SK-N-DZ (cell line): ENCODE measurements at regions not wholly inside any gene's neighbourhood (a gene's known extent, or its start where the extent isn't known, plus 50 kb on each side); places are given as distances from the start of the nearest gene placed in this dataset.

ENCODE experiments used
- DNase-seq: peaks from one replicate; pipeline ENCODE4 v3.0.0-alpha.2; 2015; ENCODE audit warnings: low spot score

DNA sequence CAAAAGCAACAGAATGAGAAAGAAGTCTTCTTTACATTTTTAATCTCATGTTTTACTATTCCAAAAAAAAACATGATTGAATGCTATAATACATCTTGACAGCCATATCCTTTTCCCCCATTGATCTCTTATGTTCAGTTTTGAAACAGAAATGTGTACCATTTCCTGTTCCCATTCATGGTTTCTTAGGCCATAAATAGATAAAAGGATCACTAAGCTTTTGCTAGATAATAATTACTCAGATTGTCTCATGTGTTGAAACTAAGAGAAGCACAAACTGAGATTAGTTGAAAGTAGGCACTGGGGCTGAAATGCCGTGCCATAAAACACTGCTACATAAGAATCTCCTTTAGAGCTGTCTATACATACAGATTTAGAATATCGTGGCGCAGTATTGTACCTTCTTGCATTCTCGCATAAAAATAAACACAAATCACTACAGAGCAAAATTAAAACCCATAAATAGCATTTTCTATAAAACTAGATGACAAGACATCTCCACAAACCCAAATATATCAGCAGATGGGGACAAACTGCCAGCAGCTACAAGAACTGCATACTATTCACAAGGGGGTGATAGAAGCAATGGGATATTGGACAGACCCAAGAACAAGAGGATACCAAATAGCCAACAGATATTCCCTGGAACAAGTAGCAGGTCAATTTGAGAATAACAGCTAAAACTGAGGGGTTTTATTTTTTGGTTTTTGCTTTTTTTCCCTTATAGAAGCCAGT is 405.3 kb upstream of the PRMT6 start:
- no peak for DNase-seq

DNA sequence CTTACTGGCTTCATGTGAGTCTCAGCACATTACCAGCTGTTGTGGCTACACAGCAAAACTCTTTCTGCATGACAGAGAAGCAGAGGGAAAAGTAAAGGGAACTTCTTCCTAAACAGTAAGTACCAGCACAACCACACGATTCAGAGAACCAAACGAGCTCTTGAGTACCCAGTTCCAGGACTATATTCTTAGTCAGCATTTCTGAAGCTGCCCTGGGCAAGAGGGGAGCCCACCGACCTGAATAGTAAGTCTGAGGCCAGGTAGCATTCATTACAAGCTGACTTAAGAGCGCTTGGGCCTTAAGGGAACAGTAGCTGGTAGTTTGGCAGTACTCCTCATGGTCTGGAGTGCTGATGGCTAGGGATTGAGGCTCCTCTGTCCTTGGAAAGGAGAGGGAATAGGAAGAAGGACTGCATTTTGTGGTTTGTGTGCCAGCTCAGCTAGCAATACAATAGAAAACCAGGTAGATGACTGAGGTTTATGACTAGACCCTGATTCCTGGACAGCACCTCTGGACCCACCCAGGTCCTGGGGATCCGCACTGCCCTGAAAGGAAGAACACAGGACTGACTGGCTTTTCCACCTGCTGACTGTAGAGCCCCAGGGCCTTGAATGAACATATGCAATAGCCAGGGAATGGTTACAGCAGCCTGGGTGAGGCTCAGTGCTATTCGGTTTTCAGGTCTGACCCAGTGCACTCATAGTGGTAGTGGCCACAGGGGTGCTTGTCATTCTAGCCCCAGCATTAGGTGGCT is 396.8 kb upstream of the PRMT6 start:
- no peak for DNase-seq

DNA sequence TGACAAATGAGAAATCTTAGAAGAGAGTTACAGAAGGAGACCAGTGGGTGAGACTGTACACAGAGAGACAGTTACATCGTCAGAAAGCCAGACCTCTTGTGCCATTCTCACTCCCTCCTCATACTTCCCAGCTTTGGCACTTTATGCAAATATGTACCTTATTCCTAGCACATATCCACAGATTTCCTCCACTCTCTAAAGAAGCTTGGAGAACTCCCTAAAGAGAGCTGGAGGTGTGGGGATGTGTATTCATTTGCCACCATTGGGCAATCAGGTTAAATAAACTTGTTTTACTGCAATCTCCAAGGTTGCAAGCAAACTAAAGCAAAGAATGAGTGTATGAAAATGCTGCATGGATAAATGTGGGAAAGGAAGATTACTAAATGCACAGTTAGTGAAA is 380.9 kb upstream of the PRMT6 start:
- no peak for DNase-seq

DNA sequence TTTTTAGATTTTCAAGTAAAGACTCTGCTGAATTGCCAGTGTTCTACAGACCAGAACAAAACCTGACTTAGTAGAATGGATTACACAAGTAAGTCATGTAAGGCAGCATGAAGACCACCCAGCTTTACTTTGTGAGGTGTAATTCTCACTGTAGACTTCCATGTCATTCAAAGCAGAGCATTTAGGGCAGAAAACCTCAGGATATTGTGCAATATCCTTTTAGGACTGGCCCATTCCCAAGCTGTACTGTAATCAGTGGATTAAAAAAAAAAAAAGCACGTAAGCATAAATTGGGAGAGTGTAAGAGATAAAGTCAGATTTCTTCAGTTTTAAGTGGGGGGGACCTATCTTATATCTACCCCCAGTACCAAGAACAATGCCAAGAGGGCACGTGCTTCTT is 380.5 kb upstream of the PRMT6 start:
- no peak for DNase-seq

DNA sequence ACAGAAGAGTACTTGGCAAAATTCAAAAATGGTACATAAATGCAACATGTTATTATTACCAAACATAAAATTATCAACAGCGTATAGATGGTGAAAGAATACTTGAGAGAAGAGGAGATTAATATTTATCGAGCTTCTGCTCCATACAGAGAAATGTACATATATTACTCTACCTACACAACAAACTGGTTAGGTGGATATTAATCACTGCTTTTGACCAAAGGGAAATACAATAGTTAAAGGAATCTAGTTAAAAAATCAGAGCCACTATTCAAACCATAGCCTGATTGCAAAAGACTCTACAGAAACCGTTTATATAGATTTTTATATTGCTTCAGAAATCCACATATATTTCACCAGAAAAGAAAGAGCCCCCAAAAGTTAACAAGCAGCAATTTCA is 379.3 kb upstream of the PRMT6 start:
- DNase-seq: no peak

DNA sequence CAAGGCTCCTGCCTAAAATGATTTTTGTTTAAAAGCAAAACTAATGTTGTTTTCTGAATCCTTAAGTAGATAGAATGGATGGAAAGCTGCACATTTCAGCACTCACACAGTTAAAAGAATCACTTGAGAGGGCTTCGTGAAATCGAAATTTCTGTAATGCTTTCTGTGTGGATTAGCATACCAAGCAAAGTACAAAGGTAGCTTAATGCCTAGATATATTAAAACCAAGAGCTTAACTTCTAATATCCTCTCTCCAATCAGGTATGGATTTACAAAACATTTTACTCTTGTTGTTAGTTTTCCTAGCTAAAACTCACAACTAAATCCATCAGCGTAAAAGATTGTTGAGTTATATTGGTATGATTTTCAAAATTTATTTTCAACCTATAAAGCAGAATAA is 378.8 kb upstream of the PRMT6 start:
- DNase-seq: no peak

DNA sequence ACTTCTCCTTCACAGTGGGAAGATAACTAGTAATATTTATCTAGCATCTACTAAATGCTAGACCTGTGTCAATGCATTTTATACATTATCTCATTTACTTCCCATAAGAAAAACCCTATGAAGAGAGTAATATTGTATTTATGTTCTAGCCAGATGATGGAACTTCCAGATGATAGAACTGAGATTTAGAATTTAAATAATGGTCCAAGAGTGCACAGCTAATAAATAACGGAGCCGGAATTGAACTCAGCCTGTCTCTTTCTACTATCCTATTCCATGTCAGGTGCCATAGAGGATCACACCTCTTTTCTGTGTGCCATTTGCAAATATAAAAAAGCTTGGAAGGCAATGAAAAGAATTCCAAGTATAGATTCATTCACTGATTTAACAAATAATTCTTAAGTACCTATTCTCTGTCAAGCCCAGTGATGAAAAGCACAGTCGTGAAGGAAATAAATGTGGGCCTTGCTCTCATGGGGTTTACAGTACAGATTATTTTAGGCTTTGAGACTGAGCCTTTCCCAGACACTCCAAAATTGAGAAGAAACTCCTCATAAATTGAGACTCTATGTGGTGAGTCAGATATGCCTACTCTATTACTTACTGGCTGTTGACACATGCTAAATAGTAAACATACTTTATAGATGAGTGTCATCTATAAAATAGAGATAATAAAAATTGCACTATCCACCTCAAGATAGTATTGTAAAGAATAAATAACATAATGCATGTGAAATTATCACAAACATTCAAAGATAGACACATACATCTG is 378.0 kb upstream of the PRMT6 start:
- DNase-seq: no peak

DNA sequence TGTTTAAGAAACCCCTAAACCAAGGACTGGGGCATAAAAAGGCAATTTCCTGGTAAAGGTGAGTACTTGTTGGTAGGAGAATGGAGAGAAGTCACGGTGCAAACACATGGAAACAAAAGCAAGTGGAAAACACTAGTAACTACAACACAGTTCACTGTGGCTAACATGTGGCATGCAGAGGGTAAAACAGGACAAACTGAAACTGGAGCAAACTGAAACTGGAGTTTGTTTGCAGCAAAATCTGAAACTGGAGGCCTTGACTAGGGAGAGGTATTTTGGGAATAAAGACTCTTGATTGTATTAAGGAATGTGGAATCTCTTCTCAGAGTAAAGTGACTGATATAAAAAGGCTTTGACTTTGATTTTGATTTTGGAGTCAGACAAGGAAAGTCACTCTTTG is 376.3 kb upstream of the PRMT6 start:
- DNase-seq: no peak

DNA sequence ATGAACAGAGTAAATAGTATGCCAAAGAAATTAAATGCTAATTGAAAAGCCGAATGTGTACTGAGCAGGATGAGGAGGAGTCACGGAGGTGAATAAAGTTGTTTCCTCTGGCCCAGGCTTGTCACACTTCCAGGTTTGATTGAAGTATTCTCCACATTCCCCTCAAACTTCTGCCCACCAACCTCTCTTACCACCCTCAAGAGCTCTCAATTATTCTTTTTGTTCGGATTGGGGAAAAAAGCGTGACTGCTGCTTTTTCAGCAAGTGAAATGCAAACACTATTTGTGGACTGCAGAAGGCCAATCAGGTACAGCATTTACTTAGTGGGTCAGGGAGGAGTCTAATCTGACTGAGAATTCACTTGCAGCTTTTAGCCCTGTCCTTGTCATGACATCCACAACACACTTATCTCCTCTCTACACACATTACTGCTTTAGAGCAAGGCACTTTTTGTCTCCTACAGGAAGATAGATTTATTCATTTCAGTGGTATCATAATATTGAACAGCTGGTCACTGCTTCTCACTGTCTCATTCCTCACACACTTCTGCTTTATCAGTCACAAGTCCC is 375.6 kb upstream of the PRMT6 start:
- no peak for DNase-seq

DNA sequence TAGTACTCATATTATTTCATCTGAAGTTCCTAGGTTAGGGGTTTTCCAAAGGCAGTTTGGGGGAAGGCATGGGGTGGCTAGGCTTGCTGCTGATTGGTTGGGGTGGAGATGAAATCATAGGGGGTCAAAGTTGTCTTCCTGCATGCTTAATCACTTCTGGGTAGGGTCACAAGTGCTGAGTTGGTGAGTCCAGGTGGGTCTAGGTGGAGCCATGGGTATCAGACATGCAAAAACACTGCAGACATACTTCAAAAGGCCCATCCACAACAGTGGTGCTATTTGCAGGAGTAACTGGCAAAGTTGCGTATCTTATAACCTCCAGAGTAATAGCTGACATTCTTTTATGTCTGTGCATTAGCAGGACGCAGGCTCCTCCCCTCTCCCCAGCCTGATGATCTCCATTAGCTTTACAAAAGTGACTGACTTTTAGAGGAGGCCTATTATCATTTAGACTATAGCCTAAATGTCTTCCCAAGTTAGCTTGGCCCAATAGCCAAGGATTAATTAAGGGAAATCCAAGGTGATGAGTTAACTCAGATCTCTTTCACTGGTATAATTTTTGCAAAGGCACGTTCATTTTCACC is 374.4 kb upstream of the PRMT6 start:
- no peak for DNase-seq

DNA sequence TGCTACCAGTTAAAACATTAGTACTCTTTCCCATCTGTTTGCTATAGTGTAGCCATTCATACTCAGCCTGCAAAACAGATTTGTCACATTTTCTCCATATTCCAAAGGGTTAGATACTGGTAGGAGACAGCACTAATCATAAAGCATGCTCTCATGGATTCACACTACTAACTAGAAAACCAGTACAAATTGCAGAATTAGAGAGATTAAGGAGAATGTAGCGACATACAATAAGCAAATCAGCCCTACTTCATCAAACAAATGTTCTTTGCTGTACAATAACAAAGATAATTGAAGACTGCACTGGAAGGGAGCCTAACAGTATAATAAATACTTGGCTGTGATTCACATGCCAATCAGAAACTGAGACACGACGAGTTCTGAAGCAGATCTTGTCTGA is 368.0 kb upstream of the PRMT6 start:
- no peak for DNase-seq

DNA sequence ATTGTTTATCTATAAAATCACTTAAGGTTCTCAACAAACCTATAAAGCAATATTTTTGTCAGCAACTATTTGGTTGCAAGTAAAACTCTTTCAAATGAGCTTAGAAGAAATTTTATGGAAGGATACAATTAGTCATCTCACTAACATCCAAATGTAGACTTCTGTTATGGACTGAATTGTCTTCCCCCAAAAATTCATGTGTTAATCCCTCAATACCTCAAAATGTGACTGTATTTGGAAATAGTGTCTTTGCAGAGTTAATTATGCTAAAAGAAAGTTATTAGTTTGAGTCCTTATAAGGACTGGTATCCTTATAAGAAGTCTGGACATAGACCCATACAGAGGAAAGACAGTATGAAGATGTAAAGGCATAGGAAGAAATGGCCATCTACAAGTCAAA is 357.8 kb upstream of the PRMT6 start:
- DNase-seq: no peak

DNA sequence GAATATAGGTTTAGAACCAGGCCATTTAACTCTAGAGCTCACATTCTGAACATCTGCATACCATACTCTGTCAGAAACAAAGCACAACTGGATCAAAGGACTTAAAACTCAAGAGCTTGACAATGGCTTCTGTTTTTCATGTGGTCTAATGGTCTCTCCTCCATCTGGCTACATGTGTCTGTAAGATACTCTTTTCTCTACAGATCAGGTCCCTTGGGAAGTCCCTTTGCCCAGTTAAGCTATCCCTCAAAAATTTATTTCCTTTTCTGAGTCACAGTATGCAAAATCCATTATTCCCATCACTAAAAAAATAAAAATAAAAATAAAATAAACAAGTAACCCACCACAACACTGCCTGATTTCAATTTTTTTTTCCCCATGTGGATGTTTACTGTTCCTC is 357.0 kb upstream of the PRMT6 start:
- no peak for DNase-seq

DNA sequence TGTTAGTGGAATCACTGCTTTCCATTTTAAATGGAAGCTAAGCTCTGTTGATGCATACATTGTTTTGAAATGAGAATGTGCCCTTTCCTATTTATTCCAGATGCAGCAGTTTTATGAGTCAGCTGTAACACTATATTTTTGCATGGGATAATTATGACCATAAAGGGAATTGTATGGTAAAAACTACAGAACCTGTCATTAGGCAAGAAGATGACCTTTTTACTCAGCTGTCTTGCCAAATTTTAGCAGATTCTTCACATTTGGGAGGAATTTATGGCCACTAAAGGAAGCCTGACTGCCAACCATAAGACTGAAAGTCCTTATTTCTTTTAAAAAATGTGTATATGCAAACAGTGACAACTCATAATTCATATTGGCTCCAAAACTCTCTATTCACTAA is 356.3 kb upstream of the PRMT6 start:
- DNase-seq: no peak

DNA sequence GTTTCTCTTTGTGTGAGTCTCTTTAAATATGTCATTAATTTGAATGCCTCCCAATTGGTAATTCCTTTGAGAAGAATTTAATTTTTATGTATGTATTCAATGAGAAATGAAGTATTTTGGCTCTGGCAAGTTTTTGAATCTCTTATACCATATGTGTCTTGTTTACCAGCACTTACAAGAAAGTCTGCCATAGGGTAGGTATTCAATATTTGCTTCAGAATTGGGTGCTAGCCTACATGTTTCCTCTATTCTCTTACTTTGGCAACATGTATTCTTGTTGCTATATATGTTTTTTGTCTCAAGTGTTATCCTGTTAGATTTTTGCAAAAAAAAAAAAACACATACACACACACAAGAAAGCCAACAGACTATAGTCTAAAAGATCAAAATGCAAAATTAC is 350.5 kb upstream of the PRMT6 start:
- DNase-seq: no peak

DNA sequence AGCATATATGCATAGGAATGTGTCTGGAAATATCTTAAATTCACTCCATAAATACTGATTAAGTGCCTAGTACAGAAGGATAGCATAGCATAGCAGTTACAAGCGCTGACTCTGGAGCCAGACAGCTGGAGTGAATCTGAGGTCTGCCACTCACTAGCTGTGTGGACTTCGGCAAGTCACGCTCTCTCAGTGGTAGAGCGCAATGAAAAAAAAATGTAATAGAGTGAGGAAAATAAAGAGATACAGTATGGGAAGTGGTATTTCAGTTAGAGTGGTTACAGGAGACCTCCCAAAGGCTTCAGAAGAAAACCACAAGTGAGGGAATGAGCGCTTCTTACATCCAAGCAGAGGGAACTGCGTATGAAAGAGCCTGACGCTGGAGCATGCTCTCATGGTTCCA is 338.9 kb upstream of the PRMT6 start:
- peak; percentile 9 for DNase-seq

DNA sequence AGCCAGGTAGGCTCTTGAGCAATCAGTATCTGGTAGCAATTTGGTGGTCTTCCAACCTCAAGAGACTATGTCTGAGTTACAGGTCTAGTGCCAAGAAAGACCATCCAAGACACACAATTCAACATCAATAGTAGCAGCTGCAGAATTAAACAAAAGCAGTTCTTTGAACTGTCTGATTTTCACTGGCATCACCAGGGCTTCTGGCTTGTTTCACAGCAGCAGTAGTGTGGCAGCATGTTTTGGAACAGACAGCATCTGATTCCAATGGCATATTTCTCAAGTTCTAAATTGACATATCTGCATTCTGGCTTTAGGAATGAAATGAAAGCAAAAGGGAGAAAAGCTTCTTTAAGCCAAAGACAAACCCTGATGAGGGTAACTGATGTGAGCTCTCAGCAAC is 334.7 kb upstream of the PRMT6 start:
- DNase-seq: peak; percentile 3

DNA sequence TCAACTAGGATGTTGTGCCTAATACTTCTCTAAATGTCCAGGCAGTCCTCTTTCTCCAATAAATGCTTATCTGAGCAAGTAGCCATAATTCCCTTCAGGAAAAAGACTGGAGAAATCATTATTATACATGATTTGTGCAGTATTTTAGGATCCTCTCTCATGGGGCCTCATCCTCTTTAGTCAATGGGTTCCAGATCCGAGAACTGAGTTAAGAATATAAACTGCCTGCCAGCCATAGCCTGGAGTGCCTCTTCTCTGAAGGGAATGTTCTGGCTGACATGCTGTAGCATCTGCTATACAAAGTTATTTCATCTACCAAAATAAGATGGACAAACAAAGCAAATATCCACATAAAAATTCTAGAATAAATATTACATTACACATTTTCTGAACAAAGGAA is 334.0 kb upstream of the PRMT6 start:
- DNase-seq: no peak

DNA sequence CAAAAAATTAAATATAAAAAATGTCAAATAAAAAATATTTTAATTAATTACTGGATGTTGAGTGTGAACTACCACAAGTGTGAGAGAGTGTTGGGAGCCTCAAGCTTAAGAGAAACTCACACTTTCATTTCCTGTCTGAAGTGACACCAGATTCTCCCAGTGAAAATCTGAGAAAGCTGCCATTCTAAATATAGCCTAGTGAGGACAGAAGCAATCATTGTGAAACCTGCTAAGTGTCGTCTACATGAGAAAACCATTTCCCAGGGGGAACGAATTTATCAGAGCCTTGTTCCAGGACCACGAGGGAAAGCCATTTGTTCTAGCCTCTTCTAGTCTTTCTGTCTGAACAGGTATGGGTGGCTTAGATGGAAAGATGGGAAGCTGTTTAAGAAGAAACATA is 329.3 kb upstream of the PRMT6 start:
- no peak for DNase-seq

DNA sequence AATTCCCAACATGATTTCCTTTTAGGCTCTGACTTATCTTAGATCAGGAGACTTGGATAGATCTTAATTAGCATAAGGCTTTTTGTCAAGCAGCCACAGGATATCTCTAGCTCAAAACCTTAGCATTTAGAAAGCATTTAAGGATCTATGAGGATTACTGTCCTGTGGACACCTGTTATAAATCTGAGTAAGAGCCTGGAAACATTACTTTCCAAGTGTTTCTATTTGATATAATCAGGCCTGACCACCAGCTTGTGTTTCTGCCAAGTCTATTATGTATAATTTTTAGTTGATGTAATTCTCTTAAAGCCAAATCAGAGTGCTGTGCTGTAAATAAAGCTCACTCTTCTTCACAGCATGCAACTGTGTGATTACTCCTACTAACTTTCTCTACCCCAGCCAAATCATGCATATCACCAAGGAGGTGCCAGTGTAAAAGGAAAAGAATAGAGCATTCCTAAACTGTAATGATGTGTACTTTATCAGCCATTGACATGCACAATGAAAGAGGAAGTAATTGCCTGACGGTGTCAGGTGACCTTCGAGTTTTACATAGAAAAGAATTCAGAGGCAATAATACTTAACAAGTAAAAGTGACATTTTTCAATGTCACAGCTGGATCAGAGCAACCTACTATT is 309.9 kb upstream of the PRMT6 start:
- DNase-seq: peak; percentile 51

DNA sequence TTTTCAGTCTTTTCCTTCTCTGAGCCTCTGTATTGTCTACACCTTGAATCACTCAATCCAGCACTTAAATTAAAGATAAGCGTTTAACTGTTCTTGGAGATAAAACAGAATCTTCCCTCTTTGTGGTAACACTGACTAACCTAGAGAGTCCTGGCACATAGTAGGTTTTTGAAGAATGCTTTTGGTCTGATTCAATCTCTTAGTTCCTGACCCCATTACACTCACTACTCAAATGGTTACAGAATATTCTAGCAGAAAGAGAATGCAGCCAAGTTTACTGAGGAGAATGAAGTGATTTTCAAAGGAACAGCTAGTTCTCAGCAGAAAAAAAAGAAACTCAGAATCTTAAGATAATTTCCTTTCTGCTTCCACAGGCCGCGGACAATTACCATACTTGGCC is 309.2 kb upstream of the PRMT6 start:
- no peak for DNase-seq

DNA sequence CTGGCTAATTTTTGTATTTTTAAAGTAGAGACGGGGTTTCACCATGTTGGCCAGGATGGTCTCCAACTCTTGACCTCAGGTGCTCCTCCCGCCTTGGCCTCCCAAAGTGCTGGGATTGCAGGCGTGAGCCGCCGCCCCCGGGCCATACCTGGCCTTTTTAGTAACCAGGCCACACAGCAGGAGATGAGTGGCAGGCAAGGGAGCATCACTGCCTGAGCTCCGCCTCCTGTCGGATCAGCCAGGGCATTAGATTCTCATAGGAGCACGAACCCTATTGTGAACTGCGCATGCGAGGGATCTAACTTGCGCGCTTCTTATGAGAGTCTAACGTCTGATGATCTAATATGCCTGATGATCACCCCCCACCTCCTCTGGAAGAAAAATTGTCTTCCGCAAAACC is 308.7 kb upstream of the PRMT6 start:
- no peak for DNase-seq
